WTC11 (cell line): ENCODE measurements at regions not wholly inside any gene's neighbourhood (a gene's known extent, or its start where the extent isn't known, plus 50 kb on each side); places are given as distances from the start of the nearest gene placed in this dataset.

Experiments
- AFF4 ChIP-seq: sonication (generic); formaldehyde crosslinking; IDR thresholded peaks from 2 replicates; pipeline ENCODE4 v1.8.1; 2023; ENCODE audit warnings: mild to moderate bottlenecking, missing genetic modification reagents, borderline replicate concordance
- ATF3 ChIP-seq: sonication (generic); formaldehyde crosslinking; conservative IDR thresholded peaks from 2 replicates; pipeline ENCODE4 v1.8.1; 2022; ENCODE audit warnings: mild to moderate bottlenecking, missing genetic modification reagents
- CDX4 ChIP-seq: fragments of 250-450 bp; sonication (Bioruptor Pico); IDR thresholded peaks from 2 replicates; pipeline ENCODE4 v1.9.0; 2021; ENCODE audit warnings: moderate library complexity, mild to moderate bottlenecking, inconsistent platforms, borderline replicate concordance
- CTCF ChIP-seq: fragments of 200-600 bp; IDR thresholded peaks from 2 replicates; pipeline ENCODE4 v1.8.0; 2022; ENCODE audit warnings: antibody characterized with exemption
- E2F1 ChIP-seq: sonication (generic); formaldehyde crosslinking; IDR thresholded peaks from 2 replicates; pipeline ENCODE4 v1.8.0; 2022; ENCODE audit warnings: mild to moderate bottlenecking, missing genetic modification reagents
- E2F4 ChIP-seq: sonication (generic); formaldehyde crosslinking; IDR thresholded peaks from 2 replicates; pipeline ENCODE4 v1.8.1; 2022; ENCODE audit warnings: low read depth, mild to moderate bottlenecking, moderate library complexity, missing genetic modification reagents, borderline replicate concordance
- E2F5 ChIP-seq: sonication (generic); formaldehyde crosslinking; IDR thresholded peaks from 2 replicates; pipeline ENCODE4 v1.8.1; 2022; ENCODE audit warnings: mild to moderate bottlenecking, moderate library complexity, missing genetic modification reagents
- FOXJ3 ChIP-seq: sonication (generic); formaldehyde crosslinking; IDR thresholded peaks from 2 replicates; pipeline ENCODE4 v1.9.0; 2021; ENCODE audit warnings: missing genetic modification reagents, mild to moderate bottlenecking, borderline replicate concordance
- MAX ChIP-seq: sonication (generic); formaldehyde crosslinking; IDR thresholded peaks from 2 replicates; pipeline ENCODE4 v1.8.0; 2022; ENCODE audit warnings: mild to moderate bottlenecking, missing genetic modification reagents
- MXD4 ChIP-seq: fragments of 250-450 bp; sonication (Bioruptor Pico); IDR thresholded peaks from 2 replicates; pipeline ENCODE4 v1.8.0; 2021; ENCODE audit warnings: mild to moderate bottlenecking, moderate library complexity, borderline replicate concordance
- NR2C2 ChIP-seq: sonication (generic); formaldehyde crosslinking; IDR thresholded peaks from 2 replicates; pipeline ENCODE4 v1.8.0; 2022; ENCODE audit warnings: mild to moderate bottlenecking, missing genetic modification reagents
- PRDM15 ChIP-seq: sonication (generic); formaldehyde crosslinking; IDR thresholded peaks from 2 replicates; pipeline ENCODE4 v1.8.0; 2022; ENCODE audit warnings: missing genetic modification reagents
- TEAD4 ChIP-seq: sonication (generic); formaldehyde crosslinking; IDR thresholded peaks from 2 replicates; pipeline ENCODE4 v1.8.0; 2022; ENCODE audit warnings: mild to moderate bottlenecking, missing genetic modification reagents
- ZBTB21 ChIP-seq: sonication (generic); formaldehyde crosslinking; IDR thresholded peaks from 2 replicates; pipeline ENCODE4 v1.8.1; 2023; ENCODE audit warnings: mild to moderate bottlenecking, missing genetic modification reagents, borderline replicate concordance

GRCh38 chr6:63440594-63440993, 120.8 kb upstream of the LGSN start:
- TF ChIP-seq MAX (CRISPR knock-in tag): no peak
- no peak for TF ChIP-seq TEAD4 (CRISPR knock-in tag)
- no peak for TF ChIP-seq CTCF
- no peak for TF ChIP-seq PRDM15 (CRISPR knock-in tag)
- no peak for TF ChIP-seq ZBTB21 (CRISPR knock-in tag)
- TF ChIP-seq MXD4 (CRISPR knock-in tag): no peak
- no peak for TF ChIP-seq NR2C2
- TF ChIP-seq E2F4 (CRISPR knock-in tag): no peak
- TF ChIP-seq FOXJ3 (CRISPR knock-in tag): no peak
- TF ChIP-seq CDX4: no peak
- TF ChIP-seq E2F5: no peak
- TF ChIP-seq ATF3 (CRISPR knock-in tag): no peak
- TF ChIP-seq AFF4: no peak
- no peak for TF ChIP-seq E2F1 (CRISPR knock-in tag)
